Rectal smooth muscle tissue (tissue), 1 donor: ENCODE measurements at regions not wholly inside any gene's neighbourhood (a gene's known extent, or its start where the extent isn't known, plus 50 kb on each side); places are given as distances from the start of the nearest gene placed in this dataset.
"Not testable (repeated sequence)": the region's sequence is repeated elsewhere in the genome, so short reads cannot be mapped to it uniquely, and the experiment has no call there.

Source experiments
- H3K27ac ChIP-seq: one replicate; pipeline ENCODE4 v1.7.0; 2013; ENCODE audit warnings: low read depth, low read length, inconsistent platforms
- H3K27me3 ChIP-seq: one replicate; pipeline ENCODE4 v1.7.0; 2013; ENCODE audit warnings: low read length; ENCODE audit not compliant: control insufficient read depth, insufficient read depth
- H3K36me3 ChIP-seq: one replicate; pipeline ENCODE4 v1.7.0; 2013; ENCODE audit warnings: low read length; ENCODE audit not compliant: control insufficient read depth, insufficient read depth
- H3K4me1 ChIP-seq: one replicate; pipeline ENCODE4 v1.7.0; 2013; ENCODE audit warnings: low read length; ENCODE audit not compliant: control insufficient read depth, insufficient read depth
- H3K4me3 ChIP-seq: one replicate; pipeline ENCODE4 v1.7.0; 2013; ENCODE audit warnings: low read length
- H3K9ac ChIP-seq: one replicate; pipeline ENCODE4 v1.7.0; 2013; ENCODE audit warnings: low read length

DNA sequence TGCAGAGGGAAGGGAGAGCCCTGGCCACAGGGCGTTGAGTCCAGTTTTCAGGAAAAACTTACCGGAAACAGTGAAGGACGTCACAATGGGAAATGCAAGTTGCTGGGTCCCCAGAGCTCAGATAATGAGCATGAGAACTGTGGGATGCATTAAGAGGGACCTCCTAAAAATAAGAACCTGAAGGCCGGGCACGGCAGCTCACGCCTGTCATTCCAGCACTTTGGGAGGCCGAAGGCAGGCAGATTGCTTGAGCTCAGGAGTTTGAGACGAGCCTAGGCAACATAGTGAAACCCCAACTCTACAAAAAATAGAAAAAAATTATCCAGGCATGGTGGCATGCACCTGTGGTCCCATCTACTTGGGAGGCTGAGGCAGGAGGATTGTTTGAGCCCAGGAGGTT lies 170.6 kb downstream of the URI1 start:
- H3K4me1 ChIP-seq, result no peaks in the 10 kb centered on the region
- no peak overlapping the region for H3K4me3 ChIP-seq
- no peaks in the 10 kb centered on the region for H3K36me3 ChIP-seq
- H3K9ac ChIP-seq, result no peak overlapping the region
- no peaks in the 10 kb centered on the region for H3K27me3 ChIP-seq
- H3K27ac ChIP-seq, result no peak overlapping the region

DNA sequence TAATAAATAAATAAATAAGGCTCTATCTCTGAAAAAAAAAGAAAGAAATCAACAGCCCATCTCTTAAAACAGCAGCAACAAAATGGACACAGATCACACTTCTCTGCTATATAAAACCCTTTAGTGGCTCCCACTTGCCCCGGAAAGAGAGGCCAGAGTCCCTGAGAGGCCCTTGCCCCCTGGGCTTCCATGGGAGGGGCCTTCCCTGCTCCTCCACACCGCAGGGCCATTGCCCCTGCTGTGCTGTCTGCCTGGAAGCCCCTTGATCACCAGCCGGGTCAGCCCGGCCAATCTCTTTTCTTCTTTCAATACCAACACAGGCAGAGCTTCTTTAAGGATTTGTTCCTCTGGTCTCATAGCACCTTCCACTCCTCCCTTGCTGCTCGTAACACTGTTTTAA lies 171.1 kb downstream of the URI1 start:
- no peaks in the 10 kb centered on the region for H3K4me1 ChIP-seq
- no peak overlapping the region for H3K27ac ChIP-seq
- no peaks in the 10 kb centered on the region for H3K27me3 ChIP-seq
- H3K36me3 ChIP-seq, result no peaks in the 10 kb centered on the region
- no peak overlapping the region for H3K9ac ChIP-seq
- H3K4me3 ChIP-seq, result no peak overlapping the region

DNA sequence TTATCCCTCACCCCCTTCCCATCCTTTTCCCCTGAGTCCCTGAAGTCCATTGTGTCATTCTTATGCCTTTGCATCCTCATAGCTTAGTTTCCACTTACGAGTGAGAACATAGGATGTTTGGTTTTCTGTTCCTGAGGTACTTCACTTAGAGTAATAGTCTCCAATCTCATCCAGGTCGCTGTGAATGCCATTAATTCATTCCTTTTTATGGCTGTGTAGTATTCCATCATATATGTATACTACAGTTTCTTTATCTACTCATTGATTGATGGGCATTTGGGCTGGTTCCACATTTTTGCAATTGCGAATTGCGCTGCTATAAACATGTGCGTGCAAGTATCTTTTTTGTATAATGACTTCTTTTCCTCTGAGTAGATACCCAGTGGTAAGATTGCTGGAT lies 172.1 kb downstream of the URI1 start:
- H3K27ac ChIP-seq, H3K9ac ChIP-seq, H3K36me3 ChIP-seq, H3K27me3 ChIP-seq, H3K4me1 ChIP-seq, H3K4me3 ChIP-seq: not testable (repeated sequence)

DNA sequence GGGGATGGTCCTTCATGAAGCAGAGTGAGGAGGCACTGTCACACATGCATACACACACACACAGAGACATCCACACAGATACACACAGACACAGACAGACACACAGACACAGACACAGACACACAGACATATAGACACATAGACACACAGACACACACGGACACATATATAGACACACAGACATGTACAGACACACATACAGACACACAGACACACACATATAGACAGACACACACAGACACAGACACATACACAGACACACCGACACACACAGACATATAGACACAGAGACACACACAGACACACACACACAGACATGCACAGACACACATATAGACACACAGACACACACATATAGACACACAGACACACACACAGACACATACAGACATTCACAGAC lies 173.9 kb downstream of the URI1 start:
- Histone ChIP-seq H3K4me3 (no peak overlapping the region), H3K27me3 (no peaks in the 10 kb centered on the region)

DNA sequence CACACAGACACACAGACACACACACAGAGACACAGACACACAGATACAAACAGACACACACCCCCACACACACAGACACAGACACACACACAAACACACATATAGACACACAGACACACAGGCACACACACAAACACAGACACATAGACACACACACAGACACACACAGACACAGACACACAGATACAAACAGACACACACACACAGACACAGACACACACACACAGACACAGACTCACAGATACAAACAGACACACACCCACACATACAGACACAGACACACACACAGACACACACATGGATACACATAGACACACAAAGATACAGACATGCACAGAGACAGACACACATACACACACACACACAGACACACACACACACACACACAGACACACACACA lies 174.5 kb downstream of the URI1 start:
- no peak overlapping the region for H3K4me3 ChIP-seq
- no peak overlapping the region for H3K27ac ChIP-seq
- H3K9ac ChIP-seq, result no peak overlapping the region
- H3K27me3 ChIP-seq, result no peaks in the 10 kb centered on the region
- H3K36me3 ChIP-seq, result no peaks in the 10 kb centered on the region
- H3K4me1 ChIP-seq, result no peaks in the 10 kb centered on the region

More for the DNA sequence above, 173.9 kb downstream of the URI1 start:
- H3K9ac ChIP-seq, result no peak overlapping the region
- no peak overlapping the region for H3K27ac ChIP-seq
- H3K36me3 ChIP-seq, result no peaks in the 10 kb centered on the region
- H3K4me1 ChIP-seq, result no peaks in the 10 kb centered on the region

DNA sequence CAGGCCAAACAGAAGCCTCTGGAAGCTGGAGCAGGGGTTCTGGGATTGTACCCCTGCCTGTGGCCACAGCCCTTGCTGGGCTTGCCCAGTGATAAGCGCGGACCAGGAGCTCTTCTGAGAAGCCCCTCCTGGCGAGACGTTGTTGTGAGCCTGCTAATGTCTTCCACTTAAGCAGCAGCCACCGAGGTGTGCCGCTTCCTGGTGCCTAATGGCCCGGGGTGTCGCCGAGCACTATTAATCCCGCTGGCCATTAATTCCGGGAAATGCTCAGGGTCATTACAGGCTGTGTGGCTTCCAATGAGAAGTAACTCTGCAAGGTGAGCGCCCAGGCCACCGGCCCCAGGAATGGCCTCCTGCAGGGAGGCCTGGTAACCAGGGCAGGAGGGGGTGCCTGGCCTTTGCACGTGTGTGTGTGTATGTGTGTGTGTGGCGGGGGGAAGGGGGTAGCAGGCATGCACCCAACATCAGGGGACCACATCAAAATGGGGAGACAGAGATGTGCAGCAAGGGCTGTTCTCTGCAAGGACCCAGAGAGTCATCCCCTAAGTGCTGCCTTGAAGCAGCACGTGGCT lies 175.0 kb downstream of the URI1 start:
- Histone ChIP-seq H3K4me1 (no peaks in the 10 kb centered on the region), H3K9ac (no peak overlapping the region), H3K4me3 (no peak overlapping the region), H3K27me3 (no peaks in the 10 kb centered on the region), H3K36me3 (no peaks in the 10 kb centered on the region), H3K27ac (no peak overlapping the region)

DNA sequence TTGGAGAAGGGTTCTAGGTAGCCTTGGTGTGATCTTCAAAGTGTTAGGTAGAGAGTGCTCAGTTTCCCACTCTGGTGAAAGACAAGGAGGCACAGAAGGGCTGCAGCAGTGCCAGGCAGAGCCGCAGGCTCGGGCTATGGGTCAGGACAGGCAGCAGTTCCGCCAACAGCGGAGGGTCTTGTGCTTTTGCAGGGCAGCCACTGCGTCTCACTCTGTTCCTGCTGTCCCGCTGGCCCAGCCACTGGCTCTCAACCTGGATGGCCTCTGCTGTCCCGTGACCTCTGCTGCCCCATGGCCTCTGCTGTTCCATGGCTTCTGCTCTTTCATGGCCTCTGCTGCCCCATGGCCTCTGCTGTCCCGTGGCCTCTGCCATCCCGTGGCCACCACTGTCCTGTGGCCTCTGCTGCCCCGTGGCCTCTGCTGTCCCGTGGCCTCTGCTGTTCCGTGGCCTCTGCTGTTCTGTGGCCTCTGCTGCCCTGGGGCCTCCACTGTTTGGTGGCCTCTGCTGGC lies 175.7 kb downstream of the URI1 start:
- H3K4me3 ChIP-seq, result no peak overlapping the region

DNA sequence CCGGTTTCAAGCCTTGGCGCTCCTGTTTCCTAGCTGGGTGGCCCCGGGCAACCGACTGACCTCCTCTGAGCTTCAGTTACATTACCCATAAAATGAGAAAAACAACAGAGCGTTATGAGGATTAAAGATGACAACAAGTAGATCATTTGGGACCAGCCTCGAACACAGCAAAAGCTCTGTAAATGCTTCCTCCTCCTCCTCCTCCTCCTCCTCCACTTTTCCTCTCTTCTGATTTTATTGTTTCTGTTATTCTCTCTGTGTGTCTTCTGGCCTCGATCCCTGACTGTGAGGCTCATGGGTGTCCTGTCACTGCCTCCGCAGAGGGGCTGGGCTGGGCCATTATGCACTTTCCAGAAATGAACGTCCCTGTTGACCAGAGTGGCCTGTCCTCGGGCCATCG lies 176.2 kb downstream of the URI1 start:
- Histone ChIP-seq H3K4me1 (no peaks in the 10 kb centered on the region), H3K27me3 (no peaks in the 10 kb centered on the region), H3K36me3 (no peaks in the 10 kb centered on the region), H3K9ac (no peak overlapping the region), H3K4me3 (no peak overlapping the region), H3K27ac (no peak overlapping the region)

More for the DNA sequence above, 175.7 kb downstream of the URI1 start:
- no peak overlapping the region for H3K9ac ChIP-seq
- no peaks in the 10 kb centered on the region for H3K36me3 ChIP-seq
- H3K27me3 ChIP-seq, result no peaks in the 10 kb centered on the region
- no peaks in the 10 kb centered on the region for H3K4me1 ChIP-seq
- no peak overlapping the region for H3K27ac ChIP-seq

DNA sequence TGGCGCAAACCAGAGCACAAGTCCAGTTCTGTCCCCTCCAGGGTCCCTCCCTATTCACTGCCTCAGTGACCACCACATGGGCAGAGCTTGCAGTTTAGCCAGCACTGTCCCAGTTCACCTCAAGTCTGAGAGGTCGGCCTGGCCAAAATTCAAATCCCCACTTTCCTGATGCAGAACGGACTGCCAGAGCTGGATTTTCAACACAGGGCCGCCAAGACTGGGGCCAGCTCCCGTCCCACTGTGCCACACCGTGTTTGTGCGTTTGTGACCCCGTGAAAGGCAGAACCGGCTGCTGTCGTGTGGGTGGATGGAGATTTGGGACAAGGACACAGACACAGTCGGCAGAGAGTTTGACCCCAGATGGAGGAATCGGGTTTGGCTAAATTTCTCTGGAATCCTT lies 176.7 kb downstream of the URI1 start:
- Histone ChIP-seq H3K9ac (no peak overlapping the region), H3K36me3 (no peaks in the 10 kb centered on the region), H3K4me3 (no peak overlapping the region), H3K27me3 (no peaks in the 10 kb centered on the region), H3K4me1 (no peaks in the 10 kb centered on the region), H3K27ac (no peak overlapping the region)

DNA sequence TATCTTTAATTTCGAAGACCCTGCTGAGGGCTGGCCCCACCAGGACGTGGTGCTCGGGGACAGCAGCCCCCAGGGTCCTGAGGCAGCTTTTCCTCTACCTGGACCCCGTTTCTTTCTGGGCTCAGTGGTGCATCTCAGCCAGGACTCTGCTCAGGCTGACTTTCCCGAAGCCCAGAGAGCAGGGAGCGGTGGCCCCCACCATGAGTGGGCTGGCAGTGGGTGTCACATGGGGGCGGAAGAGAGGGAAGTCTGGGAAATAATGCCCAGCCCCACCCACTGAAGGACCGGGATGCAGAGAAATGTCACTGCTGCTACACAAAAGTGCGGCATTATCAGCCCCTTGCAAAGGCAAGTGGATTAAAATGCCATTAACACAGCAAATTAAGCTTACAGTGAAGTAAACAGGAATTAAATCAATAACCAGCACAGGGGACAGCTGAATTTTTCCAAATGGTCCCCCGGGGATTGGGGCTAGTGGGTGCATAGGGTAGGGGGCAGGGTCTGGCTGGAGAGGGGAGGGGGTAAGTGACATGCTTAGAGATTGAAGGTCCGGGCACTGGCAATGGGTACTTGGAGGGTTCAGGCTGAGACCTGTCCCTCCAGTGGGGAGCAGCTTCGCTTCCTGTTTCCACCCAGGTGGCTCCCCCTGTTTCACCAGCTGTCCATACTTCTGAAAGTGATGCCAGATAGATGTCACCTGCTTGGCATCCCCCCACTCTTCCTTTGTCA lies 177.3 kb downstream of the URI1 start:
- no peaks in the 10 kb centered on the region for H3K36me3 ChIP-seq
- no peak overlapping the region for H3K27ac ChIP-seq
- no peaks in the 10 kb centered on the region for H3K4me1 ChIP-seq
- no peaks in the 10 kb centered on the region for H3K27me3 ChIP-seq
- no peak overlapping the region for H3K9ac ChIP-seq
- no peak overlapping the region for H3K4me3 ChIP-seq

DNA sequence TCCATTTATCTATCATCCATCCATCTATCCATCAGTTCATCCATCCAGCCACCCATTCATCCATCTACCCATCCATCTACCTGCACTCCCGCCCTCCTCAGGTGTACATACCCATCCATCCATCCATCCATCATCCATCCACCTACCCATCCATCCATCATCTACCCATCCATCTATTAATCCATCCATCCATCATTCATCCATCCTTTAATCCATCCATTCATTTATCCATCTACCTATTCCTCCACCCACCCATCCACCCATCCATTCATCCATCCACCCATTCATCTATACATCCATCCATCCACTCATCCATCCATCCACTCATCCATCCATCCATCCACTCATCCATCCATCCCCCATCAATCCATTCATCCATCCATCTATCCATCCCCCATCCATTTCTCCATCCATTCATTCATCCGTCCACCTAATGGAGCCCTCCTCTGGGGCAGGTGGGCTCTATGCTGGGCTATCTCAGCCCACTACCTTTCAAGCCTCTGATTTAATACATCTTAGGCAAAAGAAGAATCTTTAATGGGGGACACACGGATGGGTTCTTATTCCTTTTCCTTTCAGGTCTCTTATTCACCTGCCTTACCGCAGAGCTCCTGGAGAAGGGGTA lies 178.9 kb downstream of the URI1 start:
- Histone ChIP-seq H3K36me3 (no peaks in the 10 kb centered on the region), H3K27me3 (no peaks in the 10 kb centered on the region), H3K27ac (no peak overlapping the region), H3K9ac (no peak overlapping the region), H3K4me3 (no peak overlapping the region), H3K4me1 (no peaks in the 10 kb centered on the region)

DNA sequence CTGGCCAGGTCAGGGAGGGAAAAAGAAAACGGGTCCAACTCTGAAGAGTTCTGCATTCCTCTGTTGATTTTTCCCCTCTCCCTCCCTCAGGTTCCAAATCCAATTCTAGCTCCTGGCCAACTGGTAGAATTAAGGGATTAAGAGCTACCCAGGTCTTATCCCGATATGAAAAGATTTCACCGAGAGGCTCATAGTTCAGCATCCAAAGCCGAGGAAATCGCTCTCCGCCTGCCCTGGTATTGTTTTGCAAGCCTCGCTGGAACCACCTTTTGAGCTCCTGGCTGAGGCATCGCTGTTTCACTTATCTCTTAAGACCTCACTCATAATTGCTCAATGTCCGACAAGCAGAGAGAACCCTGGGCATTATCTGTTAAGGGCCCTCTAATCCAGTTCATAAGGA lies 180.4 kb downstream of the URI1 start:
- Histone ChIP-seq H3K4me3 (no peak overlapping the region), H3K27me3 (no peaks in the 10 kb centered on the region)

DNA sequence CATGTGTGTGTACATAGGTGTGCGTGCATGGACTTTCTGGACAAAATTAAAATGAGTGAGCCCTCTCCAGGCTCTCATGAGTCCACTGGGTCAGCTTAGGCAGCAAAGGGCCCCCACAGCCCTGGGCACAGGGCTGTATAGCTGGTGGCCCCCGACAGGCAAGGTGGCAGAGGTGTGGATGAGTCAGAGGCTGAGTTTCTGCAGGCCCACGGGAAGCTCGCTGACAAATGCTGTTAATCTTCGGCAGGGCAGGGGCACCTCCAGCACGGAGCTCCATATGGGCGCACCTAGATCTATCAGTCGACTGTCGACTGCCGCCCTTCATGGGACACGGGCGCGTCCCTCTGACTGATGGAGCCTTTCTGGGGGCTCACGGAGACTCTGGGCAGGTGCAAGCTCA lies 181.1 kb downstream of the URI1 start:
- no peaks in the 10 kb centered on the region for H3K36me3 ChIP-seq
- H3K27me3 ChIP-seq, result no peaks in the 10 kb centered on the region
- H3K9ac ChIP-seq, result no peak overlapping the region
- H3K4me1 ChIP-seq, result no peaks in the 10 kb centered on the region
- no peak overlapping the region for H3K4me3 ChIP-seq
- no peak overlapping the region for H3K27ac ChIP-seq

More for the DNA sequence above, 180.4 kb downstream of the URI1 start:
- Histone ChIP-seq H3K9ac (no peak overlapping the region), H3K36me3 (no peaks in the 10 kb centered on the region), H3K4me1 (no peaks in the 10 kb centered on the region), H3K27ac (no peak overlapping the region)
